Caco-2 (cell line): ENCODE measurements at regions not wholly inside any gene's neighbourhood (a gene's known extent, or its start where the extent isn't known, plus 50 kb on each side); places are given as distances from the start of the nearest gene placed in this dataset.

Experiments
- BruUV-seq: library from RNA; stranded (reverse); fragments of 400-500 nt; replicated peaks from 2 replicates; lab custom pipeline; 2021; lab: Mats Ljungman, UMichigan
- CTCF ChIA-PET: fragments of 300-600 bp; sonication (Branson Sonifier 250); formaldehyde crosslinking; loops from one replicate; lab custom pipeline; 2022; ENCODE audit warnings: antibody characterized with exemption; lab: Charles Lee
- POLR2A ChIA-PET: fragments of 300-600 bp; sonication (Branson Sonifier 250); formaldehyde crosslinking; loops from one replicate; lab custom pipeline; 2022; ENCODE audit warnings: antibody characterized with exemption; lab: Charles Lee
- DNase-seq, 2 experiments: peaks; one replicate each; pipeline versions ENCODE4 v3.0.0 to v3.0.0-alpha.2; 2020 to 2022
- H3K27me3 ChIP-seq: replicated peaks from 2 replicates; pipeline ENCODE4 v1.6.0; 2011; ENCODE audit warnings: low read length; ENCODE audit not compliant: control insufficient read depth, insufficient read depth
- H3K36me3 ChIP-seq: 2 replicates; pipeline ENCODE4 v1.5.1; 2011; ENCODE audit warnings: low read length; ENCODE audit not compliant: control insufficient read depth, insufficient read depth
- H3K4me1 ChIP-seq: fragments of 250-450 bp; sonication (Bioruptor Pico); 2 replicates; pipeline ENCODE4 v1.5.1; 2020; ENCODE audit warnings: mild to moderate bottlenecking
- H3K4me3 ChIP-seq: 2 replicates; pipeline ENCODE4 v1.5.1; 2011; ENCODE audit warnings: low read depth, mild to moderate bottlenecking, control low read depth, low read length
- H3K9me3 ChIP-seq: fragments of 250-450 bp; sonication (Bioruptor Pico); 2 replicates; pipeline ENCODE4 v1.5.1; 2020; ENCODE audit warnings: mild to moderate bottlenecking, moderate library complexity
- H3K27ac Mint-ChIP-seq: one replicate; pipeline ENCODE4 v1.8.0; 2022; ENCODE audit warnings: mixed read lengths; ENCODE audit not compliant: unreplicated experiment
- H3K27me3 Mint-ChIP-seq: one replicate; pipeline ENCODE4 v1.8.0; 2022; ENCODE audit warnings: mixed read lengths; ENCODE audit not compliant: insufficient read depth, unreplicated experiment
- H3K36me3 Mint-ChIP-seq: one replicate; pipeline ENCODE4 v1.8.0; 2022; ENCODE audit warnings: mild to moderate bottlenecking, mixed read lengths; ENCODE audit not compliant: insufficient read depth, unreplicated experiment
- H3K4me1 Mint-ChIP-seq: one replicate; pipeline ENCODE4 v1.8.0; 2022; ENCODE audit warnings: low read depth, mixed read lengths; ENCODE audit not compliant: unreplicated experiment
- H3K4me3 Mint-ChIP-seq: one replicate; pipeline ENCODE4 v1.8.0; 2022; ENCODE audit warnings: mild to moderate bottlenecking, moderate library complexity, mixed read lengths; ENCODE audit not compliant: unreplicated experiment
- H3K9me3 Mint-ChIP-seq: one replicate; pipeline ENCODE4 v1.8.0; 2022; ENCODE audit warnings: mixed read lengths; ENCODE audit not compliant: unreplicated experiment
- intact Hi-C: fragments of 100-400 bp; cut with micrococcal nuclease; formaldehyde crosslinking; loops from one replicate; pipeline ENCODE4 v1.10.0; 2022; ENCODE audit not compliant: unreplicated experiment
- TF ChIP-seq, protein P1 (sequence below), 2 experiments: fragments of 200-600 bp in 1 of 2; IDR thresholded peaks; 1 replicate in 1 of 2; 2 replicates in 1 of 2; pipeline versions ENCODE4 v1.5.1 to v1.8.0; 2011 to 2022; ENCODE audit warnings: antibody characterized with exemption in 1 of 2, control low read depth in 1 of 2, inconsistent platforms in 1 of 2, low read depth in 1 of 2, low read length in 1 of 2, mild to moderate bottlenecking in 1 of 2, moderate library complexity in 1 of 2; ENCODE audit not compliant: insufficient read depth in 1 of 2, severe bottlenecking in 1 of 2, unreplicated experiment in 1 of 2

DNA sequence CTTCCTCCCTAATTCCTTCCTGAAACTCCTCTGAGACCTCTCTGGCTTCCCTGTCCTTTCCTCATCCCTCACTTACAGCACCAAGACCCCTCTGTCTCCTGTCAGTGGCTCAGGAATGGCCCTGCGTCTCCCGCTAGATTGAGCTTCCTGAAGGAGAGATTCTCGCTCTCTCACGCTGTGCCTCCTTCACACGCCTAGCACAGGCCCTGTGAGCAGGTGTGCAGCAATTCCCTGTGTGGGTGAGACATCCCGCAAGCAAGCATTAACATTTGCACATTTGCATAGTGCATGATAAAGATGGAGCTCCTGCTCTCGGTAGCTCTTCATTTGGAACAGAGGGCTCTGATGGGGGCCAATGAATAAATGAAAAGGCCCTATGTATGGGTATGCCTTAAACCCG, 159.8 kb downstream of the ADAMTS15 start:
- Histone ChIP-seq H3K27me3 (no peaks in the 10 kb centered on the region), H3K36me3 (no peaks in the 10 kb centered on the region), H3K9me3 (peaks cover 4% of the 10 kb centered on the region; the same call in 1 of the 2 replicates), H3K4me3 (no peak overlapping the region), H3K4me1 (no peaks in the 10 kb centered on the region; the same call in 1 of the 2 replicates)
- Mint-ChIP-seq H3K36me3 (no peaks in the 10 kb centered on the region), H3K4me1 (no peaks in the 10 kb centered on the region), H3K4me3 (no peak overlapping the region), H3K27ac (no peak overlapping the region), H3K9me3 (no peaks in the 10 kb centered on the region), H3K27me3 (peaks cover 4% of the 10 kb centered on the region)
- BruUV-seq: no TSS peak
- ChIA-PET CTCF (no interaction called here), POLR2A (no interaction called here)
- intact Hi-C loops: no loop called here
- DNase-seq: no peak
- TF ChIP-seq, protein P1, sequence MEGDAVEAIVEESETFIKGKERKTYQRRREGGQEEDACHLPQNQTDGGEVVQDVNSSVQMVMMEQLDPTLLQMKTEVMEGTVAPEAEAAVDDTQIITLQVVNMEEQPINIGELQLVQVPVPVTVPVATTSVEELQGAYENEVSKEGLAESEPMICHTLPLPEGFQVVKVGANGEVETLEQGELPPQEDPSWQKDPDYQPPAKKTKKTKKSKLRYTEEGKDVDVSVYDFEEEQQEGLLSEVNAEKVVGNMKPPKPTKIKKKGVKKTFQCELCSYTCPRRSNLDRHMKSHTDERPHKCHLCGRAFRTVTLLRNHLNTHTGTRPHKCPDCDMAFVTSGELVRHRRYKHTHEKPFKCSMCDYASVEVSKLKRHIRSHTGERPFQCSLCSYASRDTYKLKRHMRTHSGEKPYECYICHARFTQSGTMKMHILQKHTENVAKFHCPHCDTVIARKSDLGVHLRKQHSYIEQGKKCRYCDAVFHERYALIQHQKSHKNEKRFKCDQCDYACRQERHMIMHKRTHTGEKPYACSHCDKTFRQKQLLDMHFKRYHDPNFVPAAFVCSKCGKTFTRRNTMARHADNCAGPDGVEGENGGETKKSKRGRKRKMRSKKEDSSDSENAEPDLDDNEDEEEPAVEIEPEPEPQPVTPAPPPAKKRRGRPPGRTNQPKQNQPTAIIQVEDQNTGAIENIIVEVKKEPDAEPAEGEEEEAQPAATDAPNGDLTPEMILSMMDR (IDR thresholded peaks at IDR 0.05; ENCODE audit: insufficient read depth in 1 of 2, low read depth in 1 of 2, low read length in 1 of 2, severe bottlenecking in 1 of 2, unreplicated experiment in 1 of 2): no peak

DNA sequence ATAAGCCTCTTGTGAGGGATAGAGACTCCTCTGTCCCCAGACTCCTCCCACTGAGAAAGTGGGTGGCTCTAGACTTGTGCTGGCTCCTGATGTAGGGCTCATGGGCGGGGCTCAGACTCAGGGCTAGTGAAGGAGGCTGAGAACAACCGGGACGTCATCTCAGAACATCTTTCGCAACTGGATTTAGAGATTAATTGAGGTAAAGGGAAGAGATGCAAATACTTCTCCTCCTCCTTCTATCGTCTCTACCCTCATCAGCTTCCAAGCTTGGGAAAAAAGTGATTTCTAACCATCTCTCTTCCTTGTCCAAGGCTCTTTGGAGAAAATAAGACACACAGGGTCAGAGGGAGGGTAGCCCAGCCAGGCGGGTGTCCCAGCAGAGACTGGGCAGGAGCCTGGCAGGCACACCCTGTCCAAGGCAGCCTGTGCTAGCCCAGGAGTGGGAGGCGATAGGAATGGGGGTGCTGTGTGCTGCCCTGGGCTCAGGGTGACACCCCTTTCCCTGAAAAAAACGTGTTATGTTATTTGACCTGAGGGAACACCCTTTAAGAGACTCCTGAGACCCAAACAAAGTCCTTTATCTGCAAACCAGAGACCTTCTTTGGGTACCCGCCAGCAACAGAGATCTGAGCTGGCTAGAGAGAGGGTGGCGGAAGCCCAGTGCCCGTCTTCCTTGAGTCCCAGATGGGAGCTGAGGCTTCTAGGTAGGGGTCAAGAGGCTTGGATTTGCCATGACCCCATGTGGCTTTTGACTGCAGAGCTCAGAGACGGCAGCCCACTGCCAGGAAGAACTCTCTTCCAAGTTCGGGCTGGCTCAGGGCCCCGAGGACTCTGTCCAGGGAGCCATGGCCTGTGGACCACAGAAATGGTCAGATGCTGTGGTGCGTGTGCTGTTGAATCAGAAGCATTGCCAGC, 160.9 kb downstream of the ADAMTS15 start:
- no TSS peak for BruUV-seq
- Mint-ChIP-seq H3K27me3 (peaks cover 5% of the 10 kb centered on the region), H3K4me1 (no peaks in the 10 kb centered on the region), H3K27ac (no peak overlapping the region), H3K4me3 (no peak overlapping the region), H3K36me3 (no peaks in the 10 kb centered on the region), H3K9me3 (no peaks in the 10 kb centered on the region)
- ChIA-PET POLR2A (no interaction called here), CTCF (no interaction called here)
- no peaks in the 10 kb centered on the region; the same call in 1 of the 2 replicates for H3K4me1 ChIP-seq
- H3K36me3 ChIP-seq: no peaks in the 10 kb centered on the region
- intact Hi-C loops: no loop called here
- H3K9me3 ChIP-seq: peaks cover 4% of the 10 kb centered on the region; the same call in 1 of the 2 replicates
- no peaks in the 10 kb centered on the region for H3K27me3 ChIP-seq
- DNase-seq: no peak
- TF ChIP-seq, protein P1 (IDR thresholded peaks at IDR 0.05; ENCODE audit: insufficient read depth in 1 of 2, low read depth in 1 of 2, low read length in 1 of 2, severe bottlenecking in 1 of 2, unreplicated experiment in 1 of 2): no peak
- H3K4me3 ChIP-seq: no peak overlapping the region

DNA sequence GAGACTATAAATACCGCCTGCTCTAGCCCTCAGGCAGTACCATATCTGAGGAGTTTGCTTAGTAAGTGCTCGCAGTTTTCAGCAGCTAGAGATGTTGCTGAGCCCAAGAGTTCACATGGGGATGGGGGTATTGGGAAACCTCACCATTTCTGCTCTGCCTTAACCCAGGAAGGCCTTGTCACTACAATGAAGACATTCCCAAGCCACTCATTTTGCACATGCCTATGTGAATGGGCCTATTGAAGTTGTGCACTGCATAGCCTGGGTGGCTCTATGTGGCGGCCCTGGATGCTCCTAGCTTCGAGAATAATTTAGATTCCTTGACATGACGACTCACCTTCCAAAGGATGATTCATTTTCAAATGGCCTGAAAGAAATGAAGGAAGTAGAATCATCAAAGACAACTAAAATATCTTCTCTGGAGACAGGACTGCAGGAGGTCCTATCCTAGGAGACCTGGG, 163.4 kb downstream of the ADAMTS15 start:
- TF ChIP-seq, protein P1 (IDR thresholded peaks at IDR 0.05; ENCODE audit: insufficient read depth in 1 of 2, low read depth in 1 of 2, low read length in 1 of 2, severe bottlenecking in 1 of 2, unreplicated experiment in 1 of 2): no peak
- no peaks in the 10 kb centered on the region for H3K9me3 Mint-ChIP-seq
- H3K27ac Mint-ChIP-seq: no peak overlapping the region
- peaks cover 4% of the 10 kb centered on the region; the same call in 1 of the 2 replicates for H3K9me3 ChIP-seq
- no peaks in the 10 kb centered on the region for H3K36me3 ChIP-seq
- ChIA-PET POLR2A (no interaction called here), CTCF (no interaction called here)
- no peak overlapping the region for H3K4me3 ChIP-seq
- no peak overlapping the region for H3K4me3 Mint-ChIP-seq
- BruUV-seq: no TSS peak
- H3K4me1 Mint-ChIP-seq: no peaks in the 10 kb centered on the region
- H3K27me3 ChIP-seq: no peaks in the 10 kb centered on the region
- DNase-seq: no peak
- no peaks in the 10 kb centered on the region; the same call in 1 of the 2 replicates for H3K4me1 ChIP-seq
- intact Hi-C loops: loop anchor here (2.0 kb wide), 1 partner anchor 177 kb away; no protein-coding TSS in a partner anchor
- H3K27me3 Mint-ChIP-seq: peaks cover 5% of the 10 kb centered on the region
- H3K36me3 Mint-ChIP-seq: no peaks in the 10 kb centered on the region
